ENCODE measurements at regions not wholly inside any gene's neighbourhood (a gene's known extent, or its start where the extent isn't known, plus 50 kb on each side); places are given as distances from the start of the nearest gene placed in this dataset.
"Not testable (repeated sequence)": the region's sequence is repeated elsewhere in the genome, so short reads cannot be mapped to it uniquely, and the experiment has no call there.

DNA sequence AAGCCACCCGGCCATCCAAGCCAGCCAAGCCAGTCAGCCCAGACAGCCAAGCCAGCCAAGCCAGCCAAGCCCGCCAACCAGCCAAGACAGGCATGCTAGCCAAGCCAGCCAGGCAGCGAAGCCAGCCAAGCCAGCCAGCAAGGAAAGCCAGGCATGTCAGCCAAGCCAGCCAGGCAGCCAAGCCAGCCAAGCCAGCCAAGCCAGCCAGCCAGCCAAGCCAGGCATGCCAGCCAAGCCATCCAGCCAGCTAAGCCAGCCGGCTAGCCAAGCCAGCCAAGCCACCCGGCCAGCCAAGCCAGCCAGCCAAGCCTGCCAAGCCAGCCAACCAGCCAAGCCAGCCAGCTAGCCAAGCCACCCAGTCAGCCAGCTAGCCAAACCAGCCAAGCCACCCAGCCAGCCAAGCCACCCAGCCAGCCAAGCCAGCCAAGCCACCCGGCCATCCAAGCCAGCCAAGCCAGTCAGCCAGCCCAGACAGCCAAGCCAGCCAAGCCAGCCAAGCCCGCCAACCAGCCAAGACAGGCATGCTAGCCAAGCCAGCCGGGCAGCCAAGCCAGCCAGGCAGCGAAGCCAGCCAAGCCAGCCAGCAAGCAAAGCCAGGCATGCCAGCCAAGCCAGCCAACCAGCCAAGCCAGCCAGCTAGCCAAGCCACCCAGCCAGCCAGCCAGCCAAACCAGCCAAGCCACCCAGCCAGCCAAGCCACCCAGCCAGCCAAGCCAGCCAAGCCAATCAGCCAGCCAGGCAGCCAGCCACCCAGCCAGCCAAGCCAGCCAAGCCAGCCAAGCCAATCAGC lies 350.4 kb upstream of the PLGLB2 start:
- H3K36me3 ChIP-seq (ENCODE audit: control insufficient read depth in 1 of 2, insufficient read depth in 2 of 2, low read length in 2 of 2); RAD21 ChIA-PET (ENCODE audit: low non-redundant PET in 1 of 2, low total read pairs in 2 of 2, uncharacterized antibody in 2 of 2, unreplicated experiment in 2 of 2); H2AFZ ChIP-seq (ENCODE audit: low read depth, low read length, poor library complexity, severe bottlenecking); H3K9me2 ChIP-seq (ENCODE audit: insufficient read depth); H3K4me1 ChIP-seq (ENCODE audit: control insufficient read depth in 1 of 2, insufficient read depth in 2 of 2, low read length in 2 of 2); H3K27ac ChIP-seq (ENCODE audit: low read depth, low read length); DNase-seq (ENCODE audit: low read depth, low spot score); ATAC-seq; POLR2A ChIA-PET; H3K27me3 ChIP-seq (ENCODE audit: insufficient read depth, low read length); BruUV-seq (replicated peaks); H3K9ac ChIP-seq (ENCODE audit: low read length); H4K20me1 ChIP-seq (ENCODE audit: insufficient read depth); CTCF ChIA-PET; intact Hi-C loops (cut with micrococcal nuclease); H3K79me2 ChIP-seq (ENCODE audit: insufficient read depth, low read length); H3K4me3 ChIP-seq (replicated peaks in 1 of 2; ENCODE audit: low read depth in 1 of 2, low read length in 2 of 2); H3K9me3 ChIP-seq (ENCODE audit: control insufficient read depth in 1 of 2, insufficient read depth in 1 of 2, low read depth in 1 of 2, low read length in 2 of 2); H3K4me2 ChIP-seq (ENCODE audit: low read length): not testable (repeated sequence)

DNA sequence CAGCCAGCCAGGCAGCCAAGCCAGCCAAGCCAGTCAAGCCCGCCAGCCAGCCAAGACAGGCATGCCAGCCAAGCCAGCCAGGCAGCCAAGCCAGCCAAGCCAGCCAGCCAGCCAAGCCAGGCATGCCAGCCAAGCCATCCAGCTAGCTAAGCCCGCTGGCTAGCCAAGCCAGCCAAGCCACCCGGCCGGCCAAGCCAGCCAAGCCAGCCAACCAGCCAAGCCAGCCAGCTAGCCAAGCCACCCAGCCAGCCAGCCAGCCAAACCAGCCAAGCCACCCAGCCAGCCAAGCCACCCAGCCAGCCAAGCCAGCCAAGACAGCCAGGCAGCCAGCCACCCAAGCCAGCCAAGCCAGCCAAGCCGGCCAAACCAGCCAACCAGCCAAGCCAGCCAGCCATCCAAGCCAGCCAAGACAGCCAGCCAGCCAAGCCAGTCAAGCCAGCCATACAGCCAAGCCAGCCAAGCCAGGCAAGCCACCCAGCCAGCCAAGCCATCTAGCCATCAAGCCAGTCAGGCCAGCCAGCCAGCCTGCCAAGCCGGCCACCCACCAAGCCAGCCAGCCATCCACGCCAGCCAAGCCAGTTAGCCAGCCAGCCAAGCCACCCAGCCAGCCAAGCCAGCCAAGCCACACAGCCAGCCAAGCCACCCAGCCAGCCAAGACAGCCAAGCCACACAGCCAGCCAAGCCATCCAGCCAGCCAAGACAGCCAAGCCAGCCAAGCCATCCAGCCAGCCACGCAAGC lies 349.2 kb upstream of the PLGLB2 start:
- H3K9me3 ChIP-seq (ENCODE audit: control insufficient read depth in 1 of 2, insufficient read depth in 1 of 2, low read depth in 1 of 2, low read length in 2 of 2); H3K27me3 ChIP-seq (ENCODE audit: insufficient read depth, low read length); H3K36me3 ChIP-seq (ENCODE audit: control insufficient read depth in 1 of 2, insufficient read depth in 2 of 2, low read length in 2 of 2); H4K20me1 ChIP-seq (ENCODE audit: insufficient read depth); H3K4me3 ChIP-seq (replicated peaks in 1 of 2; ENCODE audit: low read depth in 1 of 2, low read length in 2 of 2); DNase-seq (ENCODE audit: low read depth, low spot score); CTCF ChIA-PET; H3K9ac ChIP-seq (ENCODE audit: low read length); H3K27ac ChIP-seq (ENCODE audit: low read depth, low read length); H3K79me2 ChIP-seq (ENCODE audit: insufficient read depth, low read length); POLR2A ChIA-PET; ATAC-seq; H2AFZ ChIP-seq (ENCODE audit: low read depth, low read length, poor library complexity, severe bottlenecking); BruUV-seq (replicated peaks); intact Hi-C loops (cut with micrococcal nuclease); H3K9me2 ChIP-seq (ENCODE audit: insufficient read depth); H3K4me1 ChIP-seq (ENCODE audit: control insufficient read depth in 1 of 2, insufficient read depth in 2 of 2, low read length in 2 of 2); H3K4me2 ChIP-seq (ENCODE audit: low read length); RAD21 ChIA-PET (ENCODE audit: low non-redundant PET in 1 of 2, low total read pairs in 2 of 2, uncharacterized antibody in 2 of 2, unreplicated experiment in 2 of 2): not testable (repeated sequence)
